DOHH2 (cell line): ENCODE measurements at regions not wholly inside any gene's neighbourhood (a gene's known extent, or its start where the extent isn't known, plus 50 kb on each side); places are given as distances from the start of the nearest gene placed in this dataset.

ENCODE experiments used
- CTCF ChIP-seq: fragments of 200-600 bp; sonication (generic); IDR thresholded peaks from one replicate; pipeline ENCODE4 v1.5.1; 2014; ENCODE audit warnings: antibody characterized with exemption, mild to moderate bottlenecking, low read depth, low read length; ENCODE audit not compliant: poor library complexity, severe bottlenecking
- EZH2phosphoT487 ChIP-seq: fragments of 200-600 bp; sonication (generic); IDR thresholded peaks from 2 replicates; pipeline ENCODE4 v1.6.1; 2017; ENCODE audit warnings: borderline replicate concordance, mild to moderate bottlenecking, antibody characterized with exemption, low read length, moderate library complexity, mixed read lengths

GRCh38 chr18:70448588-70448987 is 159.7 kb downstream of the SOCS6 start:
- TF ChIP-seq CTCF (no peak), EZH2phosphoT487 (no peak)
